PC-9 (cell line): ENCODE measurements at regions not wholly inside any gene's neighbourhood (a gene's known extent, or its start where the extent isn't known, plus 50 kb on each side); places are given as distances from the start of the nearest gene placed in this dataset.

Experiments
- EZH2 ChIP-seq: fragments of 200-600 bp; sonication (generic); IDR thresholded peaks from 2 replicates; pipeline ENCODE4 v1.8.0; 2017; ENCODE audit warnings: antibody characterized with exemption, low read depth
- TF ChIP-seq, protein P1 (sequence below): fragments of 200-600 bp; sonication (generic); conservative IDR thresholded peaks from 2 replicates; pipeline ENCODE4 v1.6.1; 2017; ENCODE audit warnings: mixed run types, antibody characterized with exemption, mild to moderate bottlenecking, moderate library complexity

DNA sequence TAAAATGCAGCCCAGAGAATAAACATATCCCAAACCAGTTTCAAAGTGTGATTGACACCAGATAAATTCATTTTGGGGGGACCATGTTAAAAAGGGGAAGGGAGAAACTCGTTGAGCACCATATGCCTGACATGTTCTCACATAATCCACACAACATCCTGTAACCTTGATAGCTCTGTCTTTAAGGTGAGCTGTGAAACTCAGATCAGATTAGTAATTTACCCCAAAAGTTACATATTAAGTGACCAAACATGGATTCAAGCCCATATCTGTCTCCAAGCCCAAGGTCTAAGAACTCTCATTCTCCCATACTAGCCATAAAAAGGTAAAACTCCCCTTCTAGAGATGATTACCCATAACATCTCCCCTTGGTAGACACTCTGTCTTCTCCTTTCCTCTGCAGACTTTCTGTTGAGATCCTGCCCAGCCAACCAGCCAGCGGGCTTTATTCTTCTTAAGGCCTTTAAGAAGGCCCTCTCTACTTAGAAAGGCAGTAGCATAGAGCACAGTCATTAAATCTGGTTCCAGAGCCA lies 150.7 kb downstream of the CCDC34 start:
- TF ChIP-seq, protein P1, sequence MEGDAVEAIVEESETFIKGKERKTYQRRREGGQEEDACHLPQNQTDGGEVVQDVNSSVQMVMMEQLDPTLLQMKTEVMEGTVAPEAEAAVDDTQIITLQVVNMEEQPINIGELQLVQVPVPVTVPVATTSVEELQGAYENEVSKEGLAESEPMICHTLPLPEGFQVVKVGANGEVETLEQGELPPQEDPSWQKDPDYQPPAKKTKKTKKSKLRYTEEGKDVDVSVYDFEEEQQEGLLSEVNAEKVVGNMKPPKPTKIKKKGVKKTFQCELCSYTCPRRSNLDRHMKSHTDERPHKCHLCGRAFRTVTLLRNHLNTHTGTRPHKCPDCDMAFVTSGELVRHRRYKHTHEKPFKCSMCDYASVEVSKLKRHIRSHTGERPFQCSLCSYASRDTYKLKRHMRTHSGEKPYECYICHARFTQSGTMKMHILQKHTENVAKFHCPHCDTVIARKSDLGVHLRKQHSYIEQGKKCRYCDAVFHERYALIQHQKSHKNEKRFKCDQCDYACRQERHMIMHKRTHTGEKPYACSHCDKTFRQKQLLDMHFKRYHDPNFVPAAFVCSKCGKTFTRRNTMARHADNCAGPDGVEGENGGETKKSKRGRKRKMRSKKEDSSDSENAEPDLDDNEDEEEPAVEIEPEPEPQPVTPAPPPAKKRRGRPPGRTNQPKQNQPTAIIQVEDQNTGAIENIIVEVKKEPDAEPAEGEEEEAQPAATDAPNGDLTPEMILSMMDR: no peak
- no peak for TF ChIP-seq EZH2
